T-helper 1 cell treated with Interleukin-12 subunit alpha and Interleukin-12 subunit beta and Interleukin-4 antibody, amounts not matched to agents 30 ng/mL and 1 ng/mL, for 36 hours (primary cell): ENCODE measurements at regions not wholly inside any gene's neighbourhood (a gene's known extent, or its start where the extent isn't known, plus 50 kb on each side); places are given as distances from the start of the nearest gene placed in this dataset.
"Not testable (repeated sequence)": the region's sequence is repeated elsewhere in the genome, so short reads cannot be mapped to it uniquely, and the experiment has no call there.

ENCODE experiments used
- intact Hi-C: fragments of 100-400 bp; cut with micrococcal nuclease; formaldehyde crosslinking; loops from one replicate; pipeline ENCODE4 v1.15.1; 2024

DNA sequence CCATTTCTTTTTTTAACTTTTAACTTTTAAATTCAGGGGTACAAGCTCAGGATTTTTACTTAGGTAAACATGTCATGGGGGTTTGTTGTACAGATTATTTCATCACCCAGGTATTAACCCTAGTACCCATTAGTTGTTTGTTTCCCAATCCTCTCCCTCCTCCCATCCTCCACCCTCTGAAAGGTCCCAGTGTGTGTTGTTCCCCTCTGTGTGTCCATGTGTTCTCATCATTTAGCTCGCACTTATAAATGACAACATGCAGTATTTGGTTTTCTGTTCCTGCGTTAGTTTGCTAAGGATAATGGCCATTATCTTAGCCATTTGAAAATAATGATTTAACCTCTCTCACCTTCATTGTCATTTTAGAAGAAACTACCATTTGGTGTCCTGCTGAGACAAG is 684.9 kb downstream of the MAFB start:
- intact Hi-C loops: not testable (repeated sequence)

DNA sequence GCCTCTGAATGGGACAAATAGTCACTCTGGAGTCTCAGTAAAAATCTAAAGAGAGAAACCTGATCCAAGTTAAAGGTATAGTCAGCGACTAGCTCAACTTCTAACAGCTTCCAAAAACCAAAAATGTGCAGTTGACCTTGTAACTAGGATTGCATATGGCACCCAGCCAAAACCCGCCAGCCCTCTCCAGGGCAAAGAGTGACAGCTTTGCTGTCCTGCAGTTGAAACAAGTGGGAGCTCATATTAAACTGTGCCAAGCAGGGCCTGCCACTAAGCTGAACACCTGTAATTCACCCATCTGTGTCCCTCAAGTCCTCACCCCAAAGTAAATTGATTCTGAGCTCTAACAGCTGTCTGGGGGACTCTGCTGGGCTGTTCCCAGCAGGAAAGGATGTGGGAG is 695.3 kb downstream of the MAFB start:
- intact Hi-C loops: no loop called here

DNA sequence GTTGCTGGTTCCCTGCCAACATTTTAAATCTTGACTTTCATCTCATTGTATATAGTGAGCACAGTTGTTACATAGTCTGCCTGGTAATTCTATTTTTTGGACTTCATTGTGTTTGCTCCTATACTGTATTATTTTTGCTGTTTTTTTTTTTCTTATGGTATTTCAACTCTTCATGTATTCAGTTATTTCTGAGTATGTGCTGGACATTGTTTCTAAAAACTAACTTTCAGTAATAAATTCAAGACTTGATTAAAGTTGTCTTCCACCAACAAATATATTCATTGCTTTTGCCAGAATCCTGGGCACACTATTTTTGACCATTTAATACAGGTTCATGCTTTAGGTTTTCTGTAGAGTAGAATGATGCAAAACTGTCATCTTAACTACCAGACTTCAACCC is 698.3 kb downstream of the MAFB start:
- intact Hi-C loops: no loop called here

DNA sequence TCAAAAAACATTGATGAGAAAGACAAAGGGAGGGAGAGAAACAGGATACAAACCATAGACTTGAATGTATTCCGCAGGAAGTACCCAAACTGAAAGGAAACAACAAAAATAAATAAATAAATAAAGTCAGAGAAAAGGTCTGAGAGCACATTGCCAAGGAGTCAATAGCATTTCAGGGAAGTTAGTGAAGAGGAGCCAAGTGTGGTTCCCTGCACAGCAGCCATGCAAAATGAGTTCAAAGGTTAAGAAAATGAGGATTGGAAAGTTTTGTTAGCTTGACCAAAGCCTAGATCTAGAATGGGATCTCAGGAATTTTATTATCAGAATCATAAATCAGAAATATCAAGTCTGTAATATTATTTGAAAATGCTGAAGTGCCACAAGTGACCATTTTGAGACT is 700.0 kb downstream of the MAFB start:
- intact Hi-C loops: no loop called here

DNA sequence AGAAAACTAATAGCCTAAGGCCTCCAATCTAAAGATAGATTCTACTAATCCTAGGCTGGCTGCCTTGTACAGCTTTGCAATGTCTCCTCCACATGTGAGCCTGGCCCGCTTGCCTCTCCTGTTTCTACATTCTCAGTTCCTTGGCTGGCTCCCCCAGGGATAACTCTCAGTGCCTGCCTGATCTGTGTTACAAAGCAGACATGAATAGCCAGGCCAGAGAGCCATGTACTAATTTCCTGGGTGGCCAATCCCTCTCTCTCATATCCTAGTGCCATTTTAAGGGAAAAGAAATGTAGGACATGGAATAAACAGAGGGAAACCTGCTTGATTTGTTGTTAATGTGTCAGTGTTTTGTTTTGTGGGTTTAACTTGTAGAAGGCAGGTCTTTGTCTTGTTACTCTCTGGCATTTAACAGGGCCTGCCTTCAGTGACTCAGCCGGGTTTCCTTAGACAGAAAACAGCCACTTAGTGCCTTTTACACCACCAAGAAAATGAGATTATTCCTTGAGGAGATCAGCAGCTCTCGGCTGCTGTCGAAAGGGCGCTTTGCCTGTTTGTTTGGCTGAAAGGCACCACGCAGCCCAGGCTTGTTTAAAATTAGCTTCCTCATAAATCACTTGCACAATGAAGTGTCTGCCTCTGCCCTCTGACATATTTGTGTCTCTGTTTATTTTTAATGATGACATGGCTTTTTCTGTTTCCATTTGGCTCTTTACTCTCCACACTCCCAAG is 702.7 kb downstream of the MAFB start:
- intact Hi-C loops: no loop called here

DNA sequence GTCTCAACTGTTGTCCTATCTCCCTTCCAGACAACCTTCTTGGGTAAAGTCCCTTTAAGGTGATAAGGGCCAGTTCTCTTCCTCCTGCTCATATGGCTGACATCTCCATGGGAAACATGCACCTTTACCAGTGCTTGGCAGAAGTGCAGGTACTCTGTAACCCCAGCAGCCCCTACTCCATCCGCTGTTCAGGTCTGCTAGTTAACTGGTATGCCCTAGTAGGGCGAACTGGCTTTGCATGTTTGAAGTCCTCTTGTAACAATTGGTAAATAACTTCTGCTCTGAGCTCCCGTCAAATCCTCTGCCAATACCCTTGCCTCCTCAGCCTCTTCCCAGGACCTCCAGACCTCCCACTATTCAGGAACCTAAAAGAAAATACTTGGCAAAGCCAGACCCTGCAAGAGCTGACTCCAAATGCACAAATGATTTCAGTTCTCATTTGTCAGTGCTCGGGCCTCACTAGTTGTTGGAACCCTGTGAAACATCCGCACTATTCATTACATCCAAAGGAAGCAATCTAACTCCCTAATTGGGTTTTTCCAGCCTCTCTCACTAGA is 703.7 kb downstream of the MAFB start:
- intact Hi-C loops: no loop called here

DNA sequence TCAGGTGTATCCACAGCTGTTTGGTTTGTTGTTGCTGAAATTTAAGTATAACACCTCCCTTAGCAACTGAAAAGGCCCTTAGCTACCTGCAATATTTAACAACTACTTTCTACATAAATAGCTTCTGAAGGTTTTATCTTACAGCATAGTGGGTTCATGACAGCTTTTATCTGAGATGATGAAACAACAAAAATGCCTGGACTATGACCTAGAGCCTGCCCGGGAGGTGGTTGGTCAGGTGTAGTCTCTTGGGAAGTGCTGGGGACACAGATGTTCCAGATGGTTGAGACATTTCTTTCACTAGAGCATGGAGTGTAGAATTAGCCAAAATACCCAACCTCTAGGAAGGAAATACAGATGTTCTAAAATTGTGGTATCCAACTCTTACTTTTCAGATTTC is 705.4 kb downstream of the MAFB start:
- intact Hi-C loops: no loop called here

DNA sequence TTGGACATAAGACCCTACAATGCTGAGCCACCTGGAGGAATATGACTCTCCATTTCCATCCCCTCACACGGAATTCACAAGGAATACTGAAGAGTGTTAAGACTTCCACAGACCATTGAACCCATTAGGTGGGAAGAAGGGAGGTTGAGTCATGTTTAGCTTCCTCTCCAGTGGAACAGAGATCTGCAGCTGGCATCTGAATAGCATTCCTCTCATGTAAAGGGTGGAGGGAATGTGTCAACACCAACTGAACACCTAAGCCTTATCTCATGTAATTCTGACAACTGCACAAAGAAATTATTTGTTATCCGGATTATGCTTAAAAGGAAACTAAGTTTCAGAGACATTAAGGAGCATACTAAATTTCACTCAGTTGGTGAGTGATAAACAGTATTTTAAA is 705.9 kb downstream of the MAFB start:
- intact Hi-C loops: no loop called here

DNA sequence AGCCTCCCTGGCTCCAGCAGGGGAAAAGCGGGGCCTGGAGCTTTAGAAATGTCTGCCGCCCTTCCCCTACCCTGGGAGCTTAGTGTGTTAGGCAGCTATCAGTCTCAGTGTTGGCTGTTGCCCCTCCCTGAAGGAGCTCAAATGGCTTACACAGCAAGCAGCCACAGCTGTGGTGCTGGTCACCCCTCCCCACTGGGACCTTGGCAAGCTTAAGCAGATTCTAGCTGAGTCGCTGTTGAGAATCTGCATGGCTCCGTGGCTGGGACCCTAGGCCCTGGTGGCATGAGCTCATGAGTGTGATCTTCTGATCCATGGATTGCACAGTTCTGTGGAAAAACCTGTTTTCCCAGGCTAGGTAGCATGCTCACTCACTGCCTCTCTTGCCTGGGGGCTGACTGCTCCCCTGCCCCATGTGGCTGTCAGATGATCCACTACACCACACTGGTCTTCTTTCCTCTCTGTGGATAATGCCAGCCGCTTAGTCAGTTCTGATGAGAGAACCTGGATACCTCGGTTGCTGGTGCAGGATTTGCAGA is 714.0 kb downstream of the MAFB start:
- intact Hi-C loops: no loop called here

DNA sequence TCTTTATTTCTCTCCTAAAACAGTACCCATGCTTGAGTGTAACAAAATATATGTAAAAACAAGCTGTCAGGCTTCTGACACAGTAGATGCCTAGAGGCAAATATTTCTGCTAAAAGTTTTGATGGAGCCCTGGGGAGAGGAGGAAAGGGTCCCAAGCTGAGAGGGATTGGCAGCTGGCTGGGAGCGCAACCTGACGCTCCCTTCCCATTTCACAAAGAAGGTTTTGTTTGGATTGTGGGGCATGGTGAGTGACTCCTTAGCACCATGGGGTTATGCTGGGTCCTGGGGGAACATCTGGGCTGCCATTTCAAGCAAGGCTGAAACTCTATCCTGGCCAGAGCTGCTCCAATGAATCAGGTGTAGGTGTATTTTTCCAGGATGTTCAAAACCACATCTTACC is 720.5 kb downstream of the MAFB start:
- intact Hi-C loops: no loop called here

DNA sequence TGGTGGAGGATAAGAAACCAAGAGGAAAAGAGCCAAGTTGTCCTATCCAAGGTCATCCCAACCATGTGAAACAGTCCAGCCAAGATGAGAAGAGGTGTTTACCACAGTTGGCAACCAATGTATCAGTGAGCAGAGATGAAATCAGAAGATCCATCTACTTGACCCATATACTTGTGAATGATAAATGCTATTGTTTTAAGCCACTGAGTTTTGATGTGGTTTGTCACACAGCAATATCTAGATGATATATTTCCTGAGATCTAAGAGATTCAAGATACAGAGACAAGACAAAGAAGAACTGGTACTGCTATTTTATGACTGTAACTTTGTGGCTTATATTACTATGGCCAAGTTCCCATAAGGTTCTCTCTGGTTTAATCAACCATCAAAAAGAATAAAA is 721.2 kb downstream of the MAFB start:
- intact Hi-C loops: no loop called here

DNA sequence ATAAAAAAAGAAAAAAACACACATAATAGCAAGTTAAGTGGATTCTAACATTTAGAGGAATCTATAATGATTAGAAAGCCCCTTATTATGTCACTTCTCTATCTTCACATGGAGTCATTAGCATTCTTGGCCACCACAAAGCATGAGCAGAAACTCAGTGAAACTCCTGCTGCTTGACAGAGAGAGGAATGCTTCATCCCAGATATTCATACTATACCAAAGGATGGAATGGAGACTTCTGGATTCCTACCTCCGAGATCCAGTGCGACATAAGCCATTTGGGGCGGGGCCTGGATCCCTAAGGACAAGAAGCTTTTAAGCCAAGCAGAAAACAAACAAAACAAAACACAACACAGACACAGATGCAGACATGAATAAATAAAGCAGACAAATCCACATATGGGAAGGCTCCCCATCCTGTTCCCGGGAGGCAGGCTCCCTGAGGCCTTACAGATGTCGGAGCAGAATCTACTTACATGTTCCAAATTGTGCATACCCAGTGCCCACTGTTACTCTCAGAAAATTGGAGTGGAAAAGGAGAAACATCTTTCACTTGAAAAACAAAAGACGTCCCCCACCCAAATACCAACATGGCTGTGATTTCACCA is 727.3 kb downstream of the MAFB start:
- intact Hi-C loops: no loop called here

DNA sequence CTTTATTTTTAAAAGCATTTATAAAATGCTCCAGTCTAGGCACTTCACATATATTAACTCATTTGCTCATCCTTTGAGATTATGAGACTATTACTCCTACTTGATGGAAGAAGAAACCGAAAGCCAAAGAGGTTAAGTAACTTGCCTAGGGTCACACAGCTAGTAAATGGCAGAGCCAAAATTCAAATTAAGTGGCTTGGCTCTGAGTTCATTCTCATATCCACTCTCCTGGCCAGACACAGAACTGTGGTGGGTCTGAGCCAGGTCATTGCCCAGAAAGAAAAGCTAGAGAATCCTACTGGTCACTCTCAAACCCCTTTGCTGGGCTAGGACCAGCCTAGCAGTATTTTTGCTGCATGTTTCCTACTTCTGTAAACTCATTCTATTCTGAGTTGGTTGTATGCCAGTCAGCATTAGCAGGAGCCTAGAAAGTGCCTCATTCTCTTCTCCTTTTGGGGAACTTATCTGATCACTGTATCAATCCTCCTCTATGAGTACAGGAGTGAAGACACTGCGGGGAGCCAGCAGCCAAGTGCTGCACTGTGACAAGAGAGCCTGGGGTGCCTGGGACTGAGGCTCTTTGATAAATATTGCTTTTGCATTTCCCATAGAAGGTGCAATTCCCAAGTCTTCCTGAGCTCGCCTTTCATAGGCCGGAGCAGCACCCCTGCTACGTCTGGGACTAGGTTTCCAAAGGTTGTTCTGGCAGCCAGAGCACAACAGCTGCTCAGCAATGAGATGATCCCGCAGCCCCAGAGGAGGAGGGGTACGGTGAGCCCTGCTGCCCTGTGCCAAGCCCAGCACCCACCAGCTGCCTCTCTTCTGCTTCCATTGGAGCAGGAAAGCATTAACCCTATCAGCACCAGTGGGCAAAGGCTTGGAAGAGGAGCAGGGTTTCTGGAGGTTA is 728.3 kb downstream of the MAFB start:
- intact Hi-C loops: no loop called here

DNA sequence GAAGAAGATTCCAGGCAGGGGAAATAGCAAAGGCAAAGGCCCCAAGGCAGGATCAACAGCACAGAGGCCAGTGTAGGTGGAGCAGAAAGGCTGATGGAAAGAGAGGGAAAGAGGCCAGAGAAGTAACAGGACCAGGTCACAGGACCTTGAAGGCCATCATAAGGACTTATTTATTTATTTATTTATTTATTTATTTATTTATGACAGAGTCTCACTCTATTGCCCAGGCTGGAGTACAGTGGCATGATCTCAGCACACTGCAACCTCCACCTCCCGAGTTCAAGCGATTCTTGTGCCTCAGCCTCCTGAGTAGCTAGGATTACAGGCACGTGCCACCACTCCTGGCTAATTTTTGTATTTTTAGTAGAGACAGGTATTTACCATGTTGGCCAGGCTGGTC is 731.1 kb downstream of the MAFB start:
- intact Hi-C loops: not testable (repeated sequence)

DNA sequence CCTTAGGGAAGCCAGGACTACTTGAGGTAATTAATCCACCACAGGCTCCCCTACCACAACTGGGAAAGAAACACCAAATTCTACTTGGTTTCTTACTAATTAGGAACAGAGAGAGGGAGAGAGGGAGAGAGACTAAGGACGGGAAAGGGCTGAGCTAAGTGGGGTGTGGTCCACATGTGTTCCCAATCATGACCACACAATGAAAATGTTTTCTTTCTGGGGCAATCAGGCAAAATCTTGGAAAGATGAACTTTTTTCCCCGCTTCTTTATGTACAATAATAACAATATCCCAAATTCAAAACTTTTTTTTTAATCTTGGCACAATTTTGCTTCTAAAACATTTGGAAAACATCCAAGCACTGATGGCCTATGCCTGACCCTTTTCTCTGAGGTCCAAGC is 734.4 kb downstream of the MAFB start:
- intact Hi-C loops: no loop called here

DNA sequence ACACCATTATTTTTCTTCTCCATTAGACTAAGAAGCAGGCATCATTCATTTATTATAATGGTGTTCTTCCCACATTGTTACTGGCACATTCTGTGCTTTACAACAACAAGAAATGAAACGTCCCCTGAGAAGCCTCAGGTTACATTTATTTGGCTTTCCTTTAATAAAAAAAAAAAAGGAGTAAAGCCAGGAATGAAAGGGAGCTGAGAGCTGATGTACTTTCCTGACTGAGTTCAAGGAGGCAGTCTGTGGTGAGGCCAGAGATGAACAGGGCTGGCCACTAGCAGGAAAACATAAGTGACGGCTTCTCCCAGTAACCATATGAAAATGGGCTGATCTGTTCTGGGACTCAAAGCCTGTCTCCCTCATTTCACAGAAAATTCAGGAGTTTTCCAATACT is 742.1 kb downstream of the MAFB start:
- intact Hi-C loops: no loop called here

DNA sequence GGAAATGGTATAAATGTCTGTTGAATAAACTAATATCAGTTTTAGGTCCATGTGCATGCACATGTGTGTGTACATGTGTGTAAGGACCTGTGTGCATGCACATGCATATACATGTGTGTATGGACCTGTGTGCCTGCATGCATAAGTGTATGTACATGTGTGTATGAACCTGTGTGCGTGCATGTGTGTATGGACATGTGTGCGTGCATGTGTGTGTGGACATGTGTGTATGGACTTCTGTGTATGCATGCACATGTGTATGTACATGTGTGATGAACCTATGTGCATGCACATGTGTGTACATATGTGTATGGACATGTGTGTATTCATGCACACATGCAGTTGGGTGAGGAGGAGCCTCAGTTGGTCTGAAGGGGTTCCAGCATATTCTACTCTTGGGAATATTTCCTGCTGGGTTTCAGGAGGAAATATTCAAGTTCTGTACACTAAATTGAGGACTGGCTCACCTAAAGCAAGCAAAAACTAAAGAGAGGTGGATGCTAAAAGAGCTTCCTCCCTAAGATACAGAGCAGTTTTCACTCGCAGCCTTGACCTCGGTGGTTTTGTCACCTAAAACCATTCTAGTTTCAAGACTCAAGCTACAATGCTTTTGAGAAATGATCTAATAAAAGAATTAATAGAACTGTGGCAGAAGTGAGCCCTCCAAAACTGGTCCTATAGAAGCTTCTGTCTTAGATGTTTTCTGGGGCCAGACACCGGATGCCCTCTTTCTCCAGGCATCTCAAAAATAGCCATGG is 742.8 kb downstream of the MAFB start:
- intact Hi-C loops: no loop called here

DNA sequence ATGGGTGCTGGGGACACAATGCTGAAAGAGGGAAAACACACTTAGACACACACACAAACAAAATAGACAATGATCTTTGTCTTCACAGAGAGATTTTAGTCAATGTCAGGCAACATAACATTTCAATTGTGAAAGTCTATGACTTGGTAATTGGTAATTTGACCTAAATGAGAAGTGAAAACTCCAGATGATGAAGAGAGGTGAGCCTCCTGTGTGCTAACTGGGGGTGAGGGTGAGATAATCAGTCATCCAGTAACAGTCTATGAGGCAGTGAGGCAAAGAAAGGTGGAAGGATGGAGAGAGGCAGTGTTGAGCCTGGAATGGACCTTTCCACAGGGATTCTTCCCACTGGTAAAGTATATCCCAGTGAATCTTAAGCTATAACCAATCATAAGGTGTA is 744.2 kb downstream of the MAFB start:
- intact Hi-C loops: no loop called here

DNA sequence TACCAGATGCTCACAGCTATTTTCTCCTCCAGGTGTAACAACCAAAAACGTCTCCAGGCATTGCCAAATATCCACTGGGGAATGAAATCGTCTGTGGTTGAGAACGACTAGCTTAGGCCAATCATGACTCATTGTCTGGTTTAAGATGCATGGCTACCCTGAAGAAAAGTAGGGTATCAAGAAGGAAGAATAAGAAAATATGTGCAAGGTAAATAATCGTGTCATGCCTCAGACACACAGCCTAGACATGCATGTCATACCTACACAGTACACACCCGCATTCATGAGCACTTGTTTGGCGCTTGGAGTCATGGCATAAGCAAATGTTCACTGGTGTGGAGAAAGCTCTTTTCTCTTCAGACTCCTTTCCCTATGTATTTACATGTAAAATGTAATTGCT is 745.7 kb downstream of the MAFB start:
- intact Hi-C loops: no loop called here

DNA sequence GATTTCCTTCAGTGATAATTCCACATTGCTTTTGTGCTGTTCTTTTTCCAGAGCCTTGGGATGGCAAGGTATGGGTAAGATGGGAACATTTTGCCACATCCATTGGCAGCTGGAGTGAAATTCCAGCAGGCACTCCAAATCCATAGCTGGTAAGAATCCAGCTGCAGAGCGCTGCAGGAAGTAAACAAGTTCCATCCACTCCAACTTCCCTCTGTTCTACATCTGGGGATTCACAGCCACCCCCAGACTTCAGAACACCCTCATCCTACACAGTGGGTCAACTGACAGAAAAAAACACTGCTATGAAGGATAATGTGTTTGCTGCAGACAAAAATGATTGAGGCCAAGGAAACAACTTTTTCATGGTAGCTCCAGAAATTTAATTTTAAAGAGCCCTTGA is 747.8 kb downstream of the MAFB start:
- intact Hi-C loops: no loop called here

DNA sequence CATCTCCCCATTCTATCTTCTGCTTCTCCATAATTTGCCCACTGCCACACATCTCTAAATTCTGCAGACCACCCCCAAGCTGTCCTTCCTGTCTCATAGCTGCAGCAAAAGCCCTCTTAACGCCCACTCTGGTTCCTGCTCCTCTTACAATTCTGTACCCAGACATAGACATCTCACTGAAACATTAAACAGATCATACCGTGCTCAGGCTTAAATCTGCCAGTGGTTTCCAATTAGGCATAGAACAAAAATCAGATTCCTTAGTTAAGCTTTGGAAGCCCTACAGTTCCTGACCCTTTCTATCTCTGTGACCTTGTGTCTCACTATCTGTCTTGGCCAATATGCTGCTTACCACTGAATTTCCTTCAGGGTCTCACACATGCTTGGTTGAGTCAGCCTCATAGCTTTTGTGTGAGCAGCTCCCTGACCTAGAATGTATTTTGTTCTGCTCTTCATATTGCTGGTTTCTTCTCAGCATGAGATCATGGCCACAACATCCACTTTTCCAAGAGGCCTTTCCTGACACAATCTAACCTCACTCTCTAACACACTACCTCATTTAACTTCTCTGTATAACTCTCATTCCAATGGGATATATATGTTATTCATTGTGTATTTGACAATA is 749.7 kb downstream of the MAFB start:
- intact Hi-C loops: no loop called here
